H1 (cell line): ENCODE measurements at regions not wholly inside any gene's neighbourhood (a gene's known extent, or its start where the extent isn't known, plus 50 kb on each side); places are given as distances from the start of the nearest gene placed in this dataset.

Experiments used
- CTCF ChIA-PET: fragments of 300-600 bp; sonication (Branson Sonifier 250); formaldehyde crosslinking; loops from one replicate; lab custom pipeline; 2021; ENCODE audit not compliant: partially characterized antibody; lab: Charles Lee
- POLR2A ChIA-PET: fragments of 300-600 bp; sonication (Branson Sonifier 250); formaldehyde crosslinking; loops from one replicate; lab custom pipeline; 2021; ENCODE audit warnings: inconsistent platforms; ENCODE audit not compliant: partially characterized antibody; lab: Charles Lee
- DNase-seq, 2 experiments: peaks; one replicate each; pipeline versions ENCODE4 v3.0.0 to v3.0.0-alpha.2; 2010 to 2022; ENCODE audit warnings: low spot score in 2 of 2, low read depth in 1 of 2, mixed read lengths in 1 of 2
- FAIRE-seq: peaks from 2 replicates; lab custom pipeline; 2011; peaks lifted over from hg19 to GRCh38; lab: Jason Lieb, UNC
- H2AFZ ChIP-seq: 2 replicates; pipeline ENCODE4 v1.8.1; 2012; ENCODE audit warnings: low read length, inconsistent platforms
- H2AK5ac ChIP-seq: 2 replicates; pipeline ENCODE4 v1.6.1; 2013; ENCODE audit warnings: low read depth, low read length
- H2BK120ac ChIP-seq: replicated peaks from 2 replicates; pipeline ENCODE3; 2013; ENCODE audit warnings: low read depth, low read length, inconsistent platforms
- H2BK12ac ChIP-seq: 2 replicates; pipeline ENCODE4 v1.6.1; 2013; ENCODE audit warnings: low read depth, low read length
- H2BK15ac ChIP-seq: 2 replicates; pipeline ENCODE4 v1.6.1; 2013; ENCODE audit warnings: low read length
- H2BK20ac ChIP-seq: 2 replicates; pipeline ENCODE4 v1.6.1; 2013; ENCODE audit warnings: low read length
- H2BK5ac ChIP-seq: 2 replicates; pipeline ENCODE4 v1.6.1; 2013; ENCODE audit warnings: low read depth, low read length
- H3K14ac ChIP-seq: 2 replicates; pipeline ENCODE4 v1.6.1; 2013; ENCODE audit warnings: inconsistent platforms; ENCODE audit not compliant: insufficient read length
- H3K18ac ChIP-seq: 2 replicates; pipeline ENCODE4 v1.6.1; 2013; ENCODE audit warnings: low read length; ENCODE audit errors: extremely low read depth
- H3K23ac ChIP-seq: 2 replicates; pipeline ENCODE4 v1.6.1; 2013; ENCODE audit warnings: inconsistent platforms; ENCODE audit not compliant: insufficient read length
- H3K23me2 ChIP-seq: 2 replicates; pipeline ENCODE4 v1.6.1; 2013; ENCODE audit warnings: low read depth, low read length
- H3K27ac ChIP-seq: 2 replicates; pipeline ENCODE4 v1.6.1; 2011; ENCODE audit warnings: low read depth, low read length, inconsistent platforms
- H3K27me3 ChIP-seq, 4 experiments: replicated peaks in 1 of 4; 1 replicate in 1 of 4; 2 replicates in 3 of 4; pipeline versions ENCODE4 v1.6.1 to v1.8.1; 2011 to 2013; ENCODE audit warnings: low read length in 3 of 4, mild to moderate bottlenecking in 3 of 4, inconsistent platforms in 2 of 4, mixed read lengths in 2 of 4, moderate library complexity in 1 of 4; ENCODE audit not compliant: control insufficient read depth in 3 of 4, insufficient read depth in 3 of 4; ENCODE audit errors: extremely low read depth in 1 of 4
- H3K36me3 ChIP-seq, 4 experiments: 2 replicates each; pipeline versions ENCODE4 v1.6.1 to v1.8.1; 2011 to 2013; ENCODE audit warnings: mild to moderate bottlenecking in 4 of 4, low read length in 3 of 4, moderate library complexity in 2 of 4, control low read depth in 1 of 4, inconsistent platforms in 1 of 4; ENCODE audit not compliant: insufficient read depth in 4 of 4, control insufficient read depth in 2 of 4
- H3K4ac ChIP-seq: replicated peaks from 2 replicates; pipeline ENCODE3; 2013; ENCODE audit warnings: low read length, low read depth, mixed read lengths, inconsistent platforms; ENCODE audit not compliant: insufficient read length
- H3K4me1 ChIP-seq, 4 experiments: replicated peaks in 1 of 4; 1 replicate in 1 of 4; 2 replicates in 3 of 4; pipeline versions ENCODE4 v1.6.1 to v1.8.1; 2011 to 2013; ENCODE audit warnings: low read length in 3 of 4, inconsistent platforms in 2 of 4, mixed read lengths in 1 of 4; ENCODE audit not compliant: insufficient read depth in 4 of 4, control insufficient read depth in 3 of 4
- H3K4me2 ChIP-seq, 2 experiments: 2 replicates each; pipeline versions ENCODE4 v1.6.1 to v1.8.1; 2011 to 2013; ENCODE audit warnings: low read depth in 2 of 2, low read length in 2 of 2, control low read depth in 1 of 2, inconsistent platforms in 1 of 2, mild to moderate bottlenecking in 1 of 2; ENCODE audit not compliant: insufficient read depth in 1 of 2
- H3K4me3 ChIP-seq, 4 experiments: fragments of 200-600, 300-600 bp in 1 of 4; sonication (generic), shearing (Covaris generic), sonication (Bioruptor Twin) in 1 of 4; 2 replicates each; pipeline versions ENCODE4 v1.5.1 to v1.8.1; 2011 to 2016; ENCODE audit warnings: low read length in 4 of 4, low read depth in 3 of 4, control low read depth in 2 of 4, inconsistent platforms in 2 of 4, mild to moderate bottlenecking in 2 of 4, mixed read lengths in 1 of 4, moderate library complexity in 1 of 4; ENCODE audit not compliant: insufficient read depth in 2 of 4; ENCODE audit errors: extremely low read depth in 1 of 4
- H3K56ac ChIP-seq: replicated peaks from 2 replicates; pipeline ENCODE3; 2013; ENCODE audit warnings: low read depth, mild to moderate bottlenecking, mixed read lengths, low read length, inconsistent platforms; ENCODE audit not compliant: insufficient read length
- H3K79me1 ChIP-seq: 2 replicates; pipeline ENCODE4 v1.6.1; 2013; ENCODE audit warnings: low read depth, low read length, control low read depth
- H3K79me2 ChIP-seq, 2 experiments: 2 replicates each; pipeline versions ENCODE4 v1.6.1 to v1.8.1; 2012 to 2013; ENCODE audit warnings: low read length in 2 of 2, mild to moderate bottlenecking in 2 of 2, inconsistent platforms in 1 of 2; ENCODE audit not compliant: insufficient read depth in 2 of 2, control insufficient read depth in 1 of 2
- H3K9ac ChIP-seq, 4 experiments: replicated peaks in 1 of 4; 1 replicate in 1 of 4; 2 replicates in 3 of 4; pipeline versions ENCODE4 v1.6.1 to v1.8.1; 2011 to 2013; ENCODE audit warnings: low read depth in 3 of 4, low read length in 3 of 4, control low read depth in 2 of 4, mild to moderate bottlenecking in 2 of 4, moderate library complexity in 2 of 4, inconsistent platforms in 1 of 4; ENCODE audit errors: extremely low read depth in 1 of 4
- H3K9me3 ChIP-seq, 2 experiments: 2 replicates each; pipeline versions ENCODE4 v1.6.1 to v1.8.1; 2012 to 2013; ENCODE audit warnings: mild to moderate bottlenecking in 2 of 2, moderate library complexity in 2 of 2, control low read depth in 1 of 2, inconsistent platforms in 1 of 2, low read depth in 1 of 2, low read length in 1 of 2, mixed read lengths in 1 of 2; ENCODE audit not compliant: insufficient read depth in 2 of 2
- H4K20me1 ChIP-seq, 2 experiments: replicated peaks in 1 of 2; 2 replicates each; pipeline versions ENCODE3 to v1.8.1; 2011 to 2013; ENCODE audit warnings: inconsistent platforms in 2 of 2, low read length in 2 of 2, mild to moderate bottlenecking in 1 of 2; ENCODE audit not compliant: insufficient read depth in 2 of 2, control insufficient read depth in 1 of 2
- H4K5ac ChIP-seq: 2 replicates; pipeline ENCODE4 v1.6.1; 2013; ENCODE audit warnings: low read length, low read depth, mixed read lengths, inconsistent platforms; ENCODE audit not compliant: insufficient read length
- H4K8ac ChIP-seq: 2 replicates; pipeline ENCODE4 v1.8.0; 2013; ENCODE audit warnings: mild to moderate bottlenecking, moderate library complexity, low read length, inconsistent platforms; ENCODE audit not compliant: insufficient read depth; ENCODE audit errors: extremely low read depth
- H4K91ac ChIP-seq: replicated peaks from 2 replicates; pipeline ENCODE3; 2013; ENCODE audit warnings: low read length, mixed read lengths, inconsistent platforms; ENCODE audit not compliant: insufficient read length
- NRF1 ChIP-seq: IDR thresholded peaks from 2 replicates; pipeline ENCODE4 v1.6.1; 2011; ENCODE audit warnings: mild to moderate bottlenecking, low read depth, low read length, improper control_type of control experiment
- POLR2A ChIP-seq, 2 experiments: IDR thresholded peaks; 1 replicate in 1 of 2; 2 replicates in 1 of 2; pipeline ENCODE4 v1.6.1; 2011; ENCODE audit warnings: low read depth in 2 of 2, low read length in 2 of 2, mild to moderate bottlenecking in 2 of 2; ENCODE audit errors: control extremely low read depth in 1 of 2
- RBBP5 ChIP-seq: IDR thresholded peaks from 2 replicates; pipeline ENCODE4 v1.7.1; 2012; ENCODE audit warnings: low read depth, mild to moderate bottlenecking, inconsistent platforms, low read length, moderate library complexity, borderline replicate concordance
- RXRA ChIP-seq: IDR thresholded peaks from 2 replicates; pipeline ENCODE4 v1.6.1; 2011; ENCODE audit warnings: low read depth, mild to moderate bottlenecking, low read length, moderate library complexity; ENCODE audit not compliant: insufficient read depth
- SP4 ChIP-seq: IDR thresholded peaks from 2 replicates; pipeline ENCODE4 v1.6.1; 2012; ENCODE audit warnings: low read length, inconsistent platforms
- SUZ12 ChIP-seq: fragments of 200-600 bp; sonication (generic); IDR thresholded peaks from 2 replicates; pipeline ENCODE4 v1.6.1; 2012; ENCODE audit warnings: mild to moderate bottlenecking, inconsistent platforms, low read length, moderate library complexity, mixed read lengths
- TCF12 ChIP-seq: IDR thresholded peaks from 2 replicates; pipeline ENCODE4 v1.6.1; 2011; ENCODE audit warnings: low read depth, mild to moderate bottlenecking, low read length
- whole genome bisulfite sequencing, 2 experiments: shearing (Covaris generic) in 1 of 2; methylation state at CpG; one replicate each; pipeline versions ENCODE4 v1.1.6 to v1.1.7; 2013 to 2015; ENCODE audit warnings: low lambda C conversion rate in 2 of 2, mixed read lengths in 2 of 2, inconsistent platforms in 1 of 2, low coverage in 1 of 2, missing lambda C conversion rate in 1 of 2; ENCODE audit not compliant: insufficient replicate concordance in 2 of 2, insufficient coverage in 1 of 2, insufficient read length in 1 of 2; ENCODE audit errors: extremely low coverage in 1 of 2, missing lambda C conversion rate in 1 of 2; 5-methylcytosine and 5-hydroxymethylcytosine counted together

DNA sequence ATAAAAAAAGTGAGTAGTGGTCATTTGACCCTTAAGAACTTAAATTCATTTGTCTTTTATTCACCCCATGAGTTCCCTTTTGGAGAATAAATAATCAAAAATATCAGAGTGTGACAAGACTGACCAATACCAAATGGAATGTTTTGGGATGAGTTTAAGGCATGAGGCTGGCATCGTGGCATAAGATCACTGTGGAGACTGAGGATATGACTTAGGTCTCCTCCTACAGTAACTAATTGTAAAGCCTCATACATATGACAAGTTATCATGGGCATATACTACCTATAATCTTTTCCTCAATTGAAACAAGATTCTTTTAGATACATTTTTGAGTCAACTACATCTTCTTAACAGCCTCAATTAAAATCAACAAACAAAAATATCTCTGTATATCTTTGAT is 782.0 kb downstream of the SLITRK1 start:
- Histone ChIP-seq H3K56ac (no peak overlapping the region), H3K4me3 (no peak overlapping the region), H4K5ac (no peak overlapping the region), H2AFZ (no peak overlapping the region), H3K4me2 (no peak overlapping the region), H3K18ac (no peak overlapping the region), H3K14ac (no peak overlapping the region), H3K79me1 (no peaks in the 10 kb centered on the region), H4K91ac (no peak overlapping the region), H2BK20ac (no peak overlapping the region), H3K27ac (no peak overlapping the region), H3K9ac (no peak overlapping the region), H4K8ac (no peak overlapping the region), H2AK5ac (no peak overlapping the region), H3K23me2 (no peaks in the 10 kb centered on the region), H2BK15ac (no peak overlapping the region), H3K23ac (no peak overlapping the region), H3K4me1 (no peaks in the 10 kb centered on the region), H3K4ac (no peak overlapping the region), H3K27me3 (no peaks in the 10 kb centered on the region), H2BK12ac (no peak overlapping the region), H2BK120ac (no peak overlapping the region), H2BK5ac (no peak overlapping the region), H3K36me3 (no peaks in the 10 kb centered on the region), H4K20me1 (no peaks in the 10 kb centered on the region)
- ChIA-PET CTCF (no interaction called here), POLR2A (no interaction called here)
- 95% methylated on average over 1 of the region's 1 CpG; no CpG with 5 or more reads in 1 of the 2 experiments for WGBS, 2 experiments
- DNase-seq (no peak), FAIRE-seq (no peak)
- TF ChIP-seq SUZ12: no peak
- TF ChIP-seq TCF12: no peak
- no peak for TF ChIP-seq RXRA
- TF ChIP-seq RBBP5: no peak
- TF ChIP-seq SP4: no peak
- TF ChIP-seq NRF1: no peak
- TF ChIP-seq POLR2A (IDR thresholded peaks at IDR 0.05; ENCODE audit: control extremely low read depth in 1 of 2, low read depth in 2 of 2, low read length in 2 of 2): no peak
- TF ChIP-seq, all 59 proteins: peak for 0
- H3K9me3 ChIP-seq: no peaks in the 10 kb centered on the region
- H3K79me2 ChIP-seq: no peaks in the 10 kb centered on the region
